ENCODE measurements at regions not wholly inside any gene's neighbourhood (a gene's known extent, or its start where the extent isn't known, plus 50 kb on each side); places are given as distances from the start of the nearest gene placed in this dataset.

- no peaks in the 10 kb centered on the region for H3K4me1 Mint-ChIP-seq
- DNase-seq = no peak
- H3K27me3 Mint-ChIP-seq = no peaks in the 10 kb centered on the region
- H3K9me3 Mint-ChIP-seq = peaks cover 11% of the 10 kb centered on the region
- ChIA-PET CTCF (no interaction called here), POLR2A (no interaction called here)
- H3K36me3 Mint-ChIP-seq (ENCODE audit: low read depth) = no peaks in the 10 kb centered on the region
- no peak overlapping the region for H3K4me3 Mint-ChIP-seq
- no peak overlapping the region for H3K27ac Mint-ChIP-seq
These were observed 122.8 kb downstream of the C6orf118 start for GRCh38 chr6:165186441-165187205.

GRCh38 chr6:165186041-165186440 is 123.4 kb downstream of the C6orf118 start:
- Mint-ChIP-seq H3K4me1 (no peaks in the 10 kb centered on the region), H3K27ac (no peak overlapping the region), H3K36me3 (ENCODE audit: low read depth) (no peaks in the 10 kb centered on the region), H3K4me3 (no peak overlapping the region), H3K9me3 (peaks cover 11% of the 10 kb centered on the region), H3K27me3 (no peaks in the 10 kb centered on the region)
- CTCF ChIA-PET = no interaction called here
- DNase-seq = no peak
- POLR2A ChIA-PET = no interaction called here

GRCh38 chr6:165184192-165184979 is 125.0 kb downstream of the C6orf118 start:
- Mint-ChIP-seq H3K9me3 (peaks cover 11% of the 10 kb centered on the region), H3K4me3 (no peak overlapping the region), H3K27me3 (no peaks in the 10 kb centered on the region), H3K4me1 (no peaks in the 10 kb centered on the region), H3K27ac (no peak overlapping the region), H3K36me3 (ENCODE audit: low read depth) (no peaks in the 10 kb centered on the region)
- DNase-seq = no peak
- CTCF ChIA-PET = no interaction called here
- POLR2A ChIA-PET = no interaction called here

- H3K4me1 Mint-ChIP-seq = no peaks in the 10 kb centered on the region
- no peak overlapping the region for H3K27ac Mint-ChIP-seq
- CTCF ChIA-PET = no interaction called here
- no peak for DNase-seq
- H3K9me3 Mint-ChIP-seq = peaks cover 11% of the 10 kb centered on the region
- no peak overlapping the region for H3K4me3 Mint-ChIP-seq
- POLR2A ChIA-PET = no interaction called here
- no peaks in the 10 kb centered on the region for H3K36me3 Mint-ChIP-seq (ENCODE audit: low read depth)
- H3K27me3 Mint-ChIP-seq = no peaks in the 10 kb centered on the region
These were observed 125.8 kb downstream of the C6orf118 start for GRCh38 chr6:165183496-165184140.

- Mint-ChIP-seq H3K27me3 (no peaks in the 10 kb centered on the region), H3K27ac (no peak overlapping the region), H3K9me3 (peaks cover 11% of the 10 kb centered on the region), H3K4me3 (no peak overlapping the region), H3K36me3 (ENCODE audit: low read depth) (no peaks in the 10 kb centered on the region), H3K4me1 (no peaks in the 10 kb centered on the region)
- ChIA-PET CTCF (no interaction called here), POLR2A (no interaction called here)
- DNase-seq = no peak
These were observed 126.3 kb downstream of the C6orf118 start for GRCh38 chr6:165183071-165183470.

- Mint-ChIP-seq H3K27me3 (no peaks in the 10 kb centered on the region), H3K9me3 (peaks cover 8% of the 10 kb centered on the region), H3K36me3 (ENCODE audit: low read depth) (no peaks in the 10 kb centered on the region), H3K4me3 (no peak overlapping the region), H3K4me1 (no peaks in the 10 kb centered on the region), H3K27ac (no peak overlapping the region)
- CTCF ChIA-PET = no interaction called here
- DNase-seq = no peak
- POLR2A ChIA-PET = no interaction called here
These were observed 127.4 kb downstream of the C6orf118 start for GRCh38 chr6:165181951-165182414.

GRCh38 chr6:165178056-165178455 is 131.3 kb downstream of the C6orf118 start:
- Mint-ChIP-seq H3K4me3 (no peak overlapping the region), H3K36me3 (ENCODE audit: low read depth) (no peaks in the 10 kb centered on the region), H3K4me1 (no peaks in the 10 kb centered on the region), H3K27me3 (no peaks in the 10 kb centered on the region), H3K9me3 (peaks cover 12% of the 10 kb centered on the region), H3K27ac (no peak overlapping the region)
- POLR2A ChIA-PET = no interaction called here
- no peak for DNase-seq
- CTCF ChIA-PET = no interaction called here

GRCh38 chr6:165173484-165173883 is 135.9 kb downstream of the C6orf118 start:
- ChIA-PET CTCF (no interaction called here), POLR2A (no interaction called here)
- Mint-ChIP-seq H3K4me1 (no peaks in the 10 kb centered on the region), H3K36me3 (ENCODE audit: low read depth) (no peaks in the 10 kb centered on the region), H3K9me3 (peaks cover 6% of the 10 kb centered on the region), H3K27ac (no peak overlapping the region), H3K27me3 (no peaks in the 10 kb centered on the region), H3K4me3 (no peak overlapping the region)
- no peak for DNase-seq

GRCh38 chr6:165167861-165168260 is 141.5 kb downstream of the C6orf118 start:
- CTCF ChIA-PET = interaction anchor here (0.6 kb wide), 1 partner anchor 24 kb away, joined by 3 read pairs; no protein-coding TSS in a partner anchor
- no peaks in the 10 kb centered on the region for H3K27me3 Mint-ChIP-seq
- no peak for DNase-seq
- H3K9me3 Mint-ChIP-seq = peaks cover 13% of the 10 kb centered on the region
- H3K4me3 Mint-ChIP-seq = no peak overlapping the region
- no peaks in the 10 kb centered on the region for H3K36me3 Mint-ChIP-seq (ENCODE audit: low read depth)
- POLR2A ChIA-PET = no interaction called here
- H3K27ac Mint-ChIP-seq = no peak overlapping the region
- H3K4me1 Mint-ChIP-seq = no peaks in the 10 kb centered on the region

GRCh38 chr6:165167311-165167710 is 142.1 kb downstream of the C6orf118 start:
- Mint-ChIP-seq H3K4me1 (no peaks in the 10 kb centered on the region), H3K27ac (no peak overlapping the region), H3K9me3 (peaks cover 16% of the 10 kb centered on the region), H3K27me3 (no peaks in the 10 kb centered on the region), H3K36me3 (ENCODE audit: low read depth) (no peaks in the 10 kb centered on the region), H3K4me3 (no peak overlapping the region)
- ChIA-PET POLR2A (no interaction called here), CTCF (no interaction called here)
- DNase-seq = no peak

- H3K9me3 Mint-ChIP-seq = peaks cover 20% of the 10 kb centered on the region
- DNase-seq = no peak
- H3K4me3 Mint-ChIP-seq = no peak overlapping the region
- no peaks in the 10 kb centered on the region for H3K36me3 Mint-ChIP-seq (ENCODE audit: low read depth)
- no peaks in the 10 kb centered on the region for H3K27me3 Mint-ChIP-seq
- ChIA-PET POLR2A (no interaction called here), CTCF (no interaction called here)
- no peak overlapping the region for H3K27ac Mint-ChIP-seq
- H3K4me1 Mint-ChIP-seq = no peaks in the 10 kb centered on the region
These were observed 145.9 kb downstream of the C6orf118 start for GRCh38 chr6:165163519-165163918.

GRCh38 chr6:165159460-165159859 is 149.9 kb downstream of the C6orf118 start:
- ChIA-PET POLR2A (no interaction called here), CTCF (no interaction called here)
- Mint-ChIP-seq H3K9me3 (peaks cover 22% of the 10 kb centered on the region), H3K4me1 (no peaks in the 10 kb centered on the region), H3K4me3 (no peak overlapping the region), H3K27ac (no peak overlapping the region), H3K27me3 (no peaks in the 10 kb centered on the region), H3K36me3 (ENCODE audit: low read depth) (no peaks in the 10 kb centered on the region)
- no peak for DNase-seq

- ChIA-PET CTCF (no interaction called here), POLR2A (no interaction called here)
- Mint-ChIP-seq H3K4me1 (no peaks in the 10 kb centered on the region), H3K27ac (no peak overlapping the region), H3K36me3 (ENCODE audit: low read depth) (no peaks in the 10 kb centered on the region), H3K27me3 (no peaks in the 10 kb centered on the region), H3K9me3 (peaks cover 10% of the 10 kb centered on the region), H3K4me3 (no peak overlapping the region)
- DNase-seq = no peak
These were observed 162.9 kb downstream of the C6orf118 start for GRCh38 chr6:165146456-165146855.
